ENCODE measurements at regions not wholly inside any gene's neighbourhood (a gene's known extent, or its start where the extent isn't known, plus 50 kb on each side); places are given as distances from the start of the nearest gene placed in this dataset.

DNA sequence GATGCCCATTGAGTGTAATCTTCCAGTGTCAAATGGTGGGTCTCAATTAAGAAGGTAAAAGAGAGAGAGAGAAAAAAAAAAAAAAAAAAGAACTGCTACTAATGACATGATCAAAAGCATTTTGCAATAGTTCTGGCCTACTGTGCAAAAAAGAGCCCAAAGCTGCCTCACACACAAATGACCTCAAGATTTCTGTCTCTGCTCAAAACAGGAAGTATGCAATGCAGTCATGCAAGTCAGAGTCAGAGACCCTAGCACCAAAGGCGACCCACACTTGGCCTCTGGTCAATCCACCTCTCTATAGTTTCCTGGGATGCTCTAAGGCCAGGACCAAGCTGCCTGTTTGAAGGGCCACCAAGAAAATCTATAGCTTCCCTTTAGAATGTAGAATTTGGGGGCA lies 323.5 kb downstream of the VPS13C start:
- no peak for DNase-seq

DNA sequence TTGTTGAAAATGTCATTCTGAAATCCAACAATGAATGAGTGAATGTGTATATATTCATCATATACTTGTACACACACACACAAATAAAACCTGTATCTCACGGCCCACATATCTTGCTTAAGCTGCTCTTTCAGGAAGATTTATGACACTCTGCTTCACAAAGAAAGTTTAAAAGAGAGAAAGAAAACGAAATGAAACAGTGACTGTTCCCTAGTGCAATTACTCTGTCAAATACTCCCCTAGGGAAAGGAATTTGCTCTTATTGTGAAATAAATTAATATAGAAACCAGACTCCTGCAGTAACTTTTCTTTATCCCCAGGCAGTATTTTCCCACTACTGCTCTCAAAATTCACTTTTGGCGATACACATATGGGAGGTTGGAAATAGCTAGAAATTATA lies 329.1 kb downstream of the VPS13C start:
- no peak for DNase-seq

- no peak for DNase-seq
Measured at GRCh38 chr15:61729646-61730045, 330.6 kb downstream of the VPS13C start.

DNA sequence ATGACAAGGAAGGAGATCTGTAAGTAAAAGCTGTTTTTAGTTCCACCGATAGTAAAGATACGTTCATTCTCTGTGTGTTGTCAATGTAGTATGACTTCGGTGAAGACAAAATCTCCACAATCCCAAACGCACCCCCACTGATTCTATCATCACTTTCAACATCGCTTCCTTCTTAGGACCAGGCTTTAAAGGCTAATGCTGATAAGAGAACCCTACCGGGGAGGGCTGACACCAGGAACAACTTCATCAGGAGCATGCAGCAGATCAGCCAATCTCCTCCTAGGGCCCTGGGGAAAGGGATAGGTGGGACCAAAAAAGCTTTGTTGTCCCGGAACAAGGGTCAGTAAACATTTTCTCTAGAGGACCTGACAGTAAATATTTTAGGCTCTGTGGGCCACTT lies 334.1 kb downstream of the VPS13C start:
- DNase-seq: no peak

- no peak for DNase-seq
Measured at GRCh38 chr15:61725251-61725650, 335.0 kb downstream of the VPS13C start.

DNA sequence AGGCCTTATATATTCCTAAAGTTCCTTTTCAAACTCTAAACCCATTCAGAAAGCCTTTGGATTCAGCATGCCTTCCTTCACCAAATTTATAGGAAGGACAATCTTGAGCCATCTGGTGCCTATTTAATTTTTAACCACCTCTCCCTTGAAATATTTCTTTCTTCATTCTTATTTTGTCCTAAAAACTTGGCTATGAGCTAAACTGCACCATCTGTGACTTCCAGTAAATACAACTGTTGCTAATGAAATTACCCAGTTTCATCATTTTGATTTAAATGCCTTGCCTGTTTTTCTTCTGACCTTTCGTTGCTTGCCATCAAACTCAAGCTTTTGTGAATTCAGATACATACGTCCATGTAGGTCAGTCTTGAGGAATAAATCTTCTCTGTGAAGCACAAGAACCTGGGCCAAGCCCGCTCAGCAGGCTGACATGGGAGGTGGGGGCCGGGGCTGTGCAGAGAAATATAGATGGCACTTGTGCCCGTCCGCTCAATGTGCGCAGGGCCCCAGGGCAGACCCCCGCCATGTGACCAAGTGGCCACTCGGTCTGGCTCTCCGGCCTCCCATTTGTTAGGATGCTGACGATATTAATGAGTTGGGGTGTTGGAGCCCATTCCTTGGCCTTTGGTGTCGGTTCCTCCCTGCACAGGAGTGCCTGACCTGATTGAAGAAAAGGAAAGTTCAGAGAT lies 335.9 kb downstream of the VPS13C start:
- DNase-seq: no peak

DNA sequence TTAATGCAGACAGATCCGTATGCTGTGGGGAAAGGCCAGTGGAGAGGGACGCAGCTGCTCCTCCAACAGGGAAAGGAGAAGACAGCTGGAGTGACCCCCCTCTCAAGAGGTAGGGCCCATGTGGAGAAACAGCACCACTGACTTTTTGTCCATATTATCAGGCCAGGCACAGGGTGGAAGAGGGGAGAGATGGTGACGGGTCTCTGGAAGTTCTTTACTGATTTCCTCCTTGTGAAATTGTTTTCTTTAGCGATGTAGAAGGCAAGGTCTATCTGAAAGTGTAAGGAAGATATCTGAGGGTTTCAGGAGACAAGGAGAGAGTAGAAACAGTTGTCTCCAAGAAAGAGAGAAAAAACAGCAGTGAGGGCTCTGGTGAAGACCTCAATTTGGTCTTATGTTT lies 338.8 kb downstream of the VPS13C start:
- no peak for DNase-seq

GRCh38 chr15:61720197-61720704 lies 340.0 kb downstream of the VPS13C start:
- DNase-seq: no peak

GRCh38 chr15:61715082-61715481 lies 345.2 kb downstream of the VPS13C start:
- no peak for DNase-seq

- no peak for DNase-seq
Measured at GRCh38 chr15:61712129-61712759, 348.0 kb downstream of the VPS13C start.

DNA sequence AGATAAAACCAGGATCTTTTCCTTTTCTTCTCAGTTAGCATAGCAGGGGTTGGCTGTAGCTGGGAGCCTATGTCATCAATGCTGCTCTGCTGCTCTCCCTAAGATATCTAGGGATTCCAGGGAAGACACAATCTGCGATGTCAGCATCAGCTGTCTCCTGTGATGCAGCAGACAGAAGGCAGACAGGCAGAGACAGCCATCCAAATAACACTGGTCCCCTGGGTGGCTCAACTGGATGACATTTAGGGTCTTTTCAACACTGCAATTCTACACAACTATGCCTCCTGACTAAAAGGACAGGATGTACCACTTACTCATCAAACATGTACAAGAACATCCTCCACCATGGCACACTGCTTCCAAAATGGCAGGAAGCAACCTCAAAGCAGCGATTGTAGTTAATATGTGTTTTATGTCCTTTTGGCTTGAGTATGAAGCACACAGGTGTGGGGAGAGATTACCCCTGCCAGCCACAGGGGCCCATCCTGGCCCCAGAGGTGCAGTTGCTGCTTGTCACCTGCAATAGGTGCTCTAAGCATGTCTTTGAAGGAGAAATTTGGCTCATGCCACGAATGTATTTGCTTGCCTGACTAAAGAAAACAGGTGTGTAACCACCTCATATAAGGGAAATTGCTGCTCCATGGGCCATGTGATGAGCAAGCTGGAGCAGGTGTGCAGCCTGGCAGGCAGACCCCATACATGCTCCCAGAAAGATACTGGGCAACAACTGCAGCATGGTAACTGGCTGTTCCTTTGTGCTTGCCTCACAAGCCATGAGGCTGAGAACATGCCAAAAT lies 357.8 kb downstream of the VPS13C start:
- no peak for DNase-seq

DNA sequence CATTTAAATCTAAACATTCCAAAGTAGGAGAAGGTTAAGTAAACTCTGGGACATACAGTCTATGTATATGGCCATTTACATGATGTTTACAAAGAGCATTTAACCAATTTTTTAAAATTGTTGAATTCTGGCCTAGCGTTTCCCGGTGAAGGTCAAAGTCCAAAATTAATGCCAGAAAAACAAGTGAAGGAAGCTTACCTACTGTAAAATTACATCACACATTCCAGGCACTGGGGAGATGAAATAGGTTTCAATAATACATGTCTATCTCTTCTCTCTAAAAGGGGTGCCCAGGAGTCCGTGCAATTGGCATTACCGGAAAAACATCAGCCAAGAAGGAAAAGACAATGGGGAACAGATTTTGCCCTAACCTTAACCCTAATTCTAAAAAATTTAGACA lies 358.8 kb downstream of the VPS13C start:
- DNase-seq: no peak

DNA sequence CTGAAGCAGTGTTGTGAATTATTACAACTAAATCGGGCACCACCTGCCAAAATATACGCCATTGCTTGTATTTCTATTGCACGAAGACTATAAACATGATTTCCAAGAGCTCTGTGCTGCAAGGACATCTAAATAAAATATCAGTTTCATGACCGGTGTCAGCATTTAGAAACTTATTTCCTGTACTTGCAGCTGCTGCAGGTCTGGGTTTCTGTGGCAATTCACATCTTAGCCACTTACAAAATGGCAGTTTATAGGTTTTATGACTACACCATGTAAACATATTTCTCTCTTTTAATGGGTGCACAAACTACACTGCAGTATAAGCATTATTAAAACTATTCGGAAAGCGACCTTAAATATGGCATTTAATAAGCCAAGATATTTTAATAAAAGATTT lies 359.4 kb downstream of the VPS13C start:
- DNase-seq: no peak

- no peak for DNase-seq
Measured at GRCh38 chr15:61697796-61698195, 362.5 kb downstream of the VPS13C start.

- DNase-seq: no peak
Measured at GRCh38 chr15:61689067-61689466, 371.2 kb downstream of the VPS13C start.

DNA sequence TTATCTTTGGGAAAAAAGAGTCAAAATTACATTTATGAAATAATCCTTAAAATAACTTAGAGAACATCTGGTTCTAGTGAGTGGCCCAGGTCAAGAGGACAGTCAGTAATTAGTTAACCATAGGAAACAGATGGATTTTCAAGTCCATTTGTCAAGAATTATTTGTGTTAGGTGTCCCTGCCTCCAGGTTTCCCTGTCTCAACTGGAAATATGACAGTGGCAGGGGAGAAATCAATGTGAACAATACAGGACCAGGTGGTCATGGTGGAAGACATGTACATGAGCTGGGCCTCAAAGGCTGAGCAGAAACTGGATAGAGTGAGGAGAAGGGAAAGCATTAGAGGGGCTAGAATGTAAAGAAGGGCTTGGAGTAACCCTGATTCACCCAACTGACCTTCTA lies 372.6 kb downstream of the VPS13C start:
- no peak for DNase-seq

DNA sequence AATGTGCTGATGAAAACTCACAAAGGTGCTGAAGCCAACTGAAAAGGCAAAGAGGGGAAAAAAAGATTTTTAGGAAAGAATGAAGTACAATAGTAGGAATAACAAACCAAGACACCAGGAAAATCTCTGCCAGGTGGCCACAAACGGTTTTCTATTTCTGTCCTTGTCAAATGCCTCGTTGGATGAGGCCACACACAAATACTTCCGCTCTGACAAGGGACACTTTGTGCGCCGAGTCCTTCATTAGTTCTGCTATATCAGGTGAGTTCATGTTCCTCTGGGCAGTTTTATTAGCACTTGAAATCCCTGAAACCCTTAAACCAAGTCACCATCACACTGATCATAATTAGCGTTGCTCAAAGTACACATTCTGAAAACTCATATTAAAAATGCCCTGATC lies 373.1 kb downstream of the VPS13C start:
- DNase-seq: no peak

- no peak for DNase-seq
Measured at GRCh38 chr15:61685971-61686370, 374.3 kb downstream of the VPS13C start.

DNA sequence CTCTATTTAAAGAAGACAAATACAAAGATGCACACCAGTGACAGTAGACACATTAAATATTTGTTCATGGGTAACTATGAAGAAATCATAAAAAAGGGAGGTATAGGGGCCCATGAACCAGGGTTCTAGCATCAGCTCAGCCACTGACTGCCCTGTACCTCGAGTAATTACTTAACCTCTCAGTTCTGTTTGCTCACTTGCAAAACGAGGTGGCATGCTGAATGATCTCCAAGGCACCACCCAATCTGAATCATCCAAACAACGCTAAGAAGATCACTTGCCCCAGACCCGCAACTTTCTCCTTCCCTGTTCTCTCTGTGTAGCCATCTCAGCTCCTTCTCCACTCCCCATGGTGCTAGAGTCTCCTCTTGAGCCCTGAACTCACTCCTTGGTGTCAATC lies 374.7 kb downstream of the VPS13C start:
- no peak for DNase-seq

- no peak for DNase-seq
Measured at GRCh38 chr15:61684749-61685467, 375.3 kb downstream of the VPS13C start.

DNA sequence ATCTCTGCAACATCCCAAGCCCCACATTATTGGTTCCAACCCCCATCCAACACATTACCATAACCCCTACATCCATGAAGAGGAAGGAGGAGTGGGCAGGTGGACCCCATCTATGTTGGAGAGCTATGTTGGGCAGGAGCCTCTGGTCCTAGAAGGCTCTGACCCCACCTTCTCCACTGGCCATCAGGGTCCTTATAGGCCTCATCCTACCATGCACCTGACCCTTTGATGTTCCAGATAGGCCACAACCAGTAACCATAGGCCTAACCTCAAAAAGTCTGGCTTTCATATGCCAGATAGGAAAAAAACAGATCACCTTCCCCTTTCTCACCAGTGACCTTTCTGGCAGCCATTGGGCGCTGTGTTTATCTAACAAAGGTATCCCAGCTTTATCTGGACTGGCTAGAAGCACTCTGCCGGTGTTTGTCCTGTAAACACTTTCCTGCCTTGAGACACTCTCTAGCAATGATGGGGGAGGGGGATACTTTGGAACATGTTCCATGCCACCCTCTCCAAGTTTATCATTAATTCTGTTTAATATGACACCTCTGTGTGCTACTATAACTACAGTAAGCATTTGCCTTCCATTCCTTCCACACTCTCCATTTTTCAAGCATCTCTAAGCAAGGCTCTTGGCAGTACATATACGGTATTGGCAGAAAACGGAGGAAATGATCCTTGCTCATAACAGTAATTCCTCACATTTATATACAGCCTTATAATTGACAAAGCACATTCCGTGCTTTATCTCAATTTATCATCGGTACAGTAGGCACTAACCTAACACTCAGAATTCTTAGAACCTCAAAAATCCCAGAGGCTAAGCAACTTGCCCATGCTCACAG lies 377.1 kb downstream of the VPS13C start:
- no peak for DNase-seq

DNA sequence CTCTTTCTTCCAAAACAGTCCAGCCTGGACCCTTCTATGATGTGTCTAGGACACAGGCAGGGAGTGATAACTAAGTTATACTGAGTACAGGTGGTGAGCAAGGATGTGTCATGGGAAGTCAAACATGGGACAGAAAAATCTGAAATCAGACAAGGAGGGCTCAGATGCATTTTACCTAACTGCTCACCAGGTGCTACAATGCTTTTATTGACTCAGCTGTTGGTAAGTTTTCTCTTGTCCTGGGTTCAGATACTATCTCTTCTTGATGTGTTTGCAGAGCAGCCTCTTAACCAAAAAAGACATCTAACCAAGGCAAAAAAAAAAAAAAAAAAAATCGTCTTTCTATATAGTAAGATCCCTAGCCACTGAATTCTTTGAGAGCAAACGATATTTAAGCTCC lies 378.6 kb downstream of the VPS13C start:
- DNase-seq: no peak

All from stimulated activated CD4-positive, alpha-beta T cell treated with anti-CD3 and anti-CD28 coated beads, Interleukin-2, amount 100 ng/mL, for 24 hours (primary cell).